Fibroblast of mammary gland (primary cell): ENCODE measurements at regions not wholly inside any gene's neighbourhood (a gene's known extent, or its start where the extent isn't known, plus 50 kb on each side); places are given as distances from the start of the nearest gene placed in this dataset.

Experiments
- DNase-seq: peaks from one replicate; pipeline ENCODE4 v3.0.0-alpha.2; 2010; ENCODE audit warnings: low read depth
- H3K4me3 ChIP-seq: 2 replicates; pipeline ENCODE4 v1.5.1; 2011; ENCODE audit warnings: low read depth, mild to moderate bottlenecking, low read length, moderate library complexity; ENCODE audit not compliant: control insufficient read depth
- TF ChIP-seq, protein P1 (sequence below): conservative IDR thresholded peaks from 2 replicates; pipeline ENCODE4 v1.5.1; 2011; ENCODE audit warnings: low read depth, low read length, inconsistent platforms; ENCODE audit not compliant: control insufficient read depth, insufficient read depth

DNA sequence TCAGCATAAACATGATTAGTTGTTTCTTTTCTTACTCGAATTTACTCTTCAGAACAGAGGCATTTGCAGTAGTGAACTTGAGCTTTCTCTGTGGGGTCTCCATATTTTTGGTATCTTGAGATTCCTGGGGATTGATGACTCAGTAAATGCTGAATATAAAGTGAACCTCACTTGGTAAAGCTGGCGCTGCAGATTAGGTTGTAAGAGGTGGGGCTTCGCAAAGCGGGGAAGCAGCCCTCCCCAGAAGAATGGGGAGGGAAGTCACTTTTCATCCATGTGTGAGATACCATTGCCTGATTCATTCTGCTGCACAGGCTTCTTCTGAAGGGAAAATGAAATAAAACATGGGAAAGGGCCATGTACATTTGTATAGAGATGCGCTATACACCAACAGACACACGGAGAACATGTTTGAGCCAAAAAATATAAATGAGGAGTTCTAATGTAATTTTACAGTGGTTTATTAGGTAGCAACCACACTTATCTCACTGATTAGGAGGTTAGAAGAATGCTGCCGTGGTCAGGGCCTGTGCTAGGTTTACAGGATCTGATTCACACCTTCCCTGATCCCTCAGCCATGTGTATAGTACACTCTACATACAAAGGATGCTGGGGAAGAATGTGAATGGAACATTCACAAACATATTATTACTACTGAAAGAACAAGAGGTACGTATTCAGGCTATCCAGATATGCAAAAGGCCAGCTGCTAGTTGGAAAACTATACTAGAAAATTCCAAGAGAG is 63.5 kb downstream of the DNTTIP2 start:
- H3K4me3 ChIP-seq = no peak overlapping the region
- DNase-seq = no peak
- TF ChIP-seq, protein P1, sequence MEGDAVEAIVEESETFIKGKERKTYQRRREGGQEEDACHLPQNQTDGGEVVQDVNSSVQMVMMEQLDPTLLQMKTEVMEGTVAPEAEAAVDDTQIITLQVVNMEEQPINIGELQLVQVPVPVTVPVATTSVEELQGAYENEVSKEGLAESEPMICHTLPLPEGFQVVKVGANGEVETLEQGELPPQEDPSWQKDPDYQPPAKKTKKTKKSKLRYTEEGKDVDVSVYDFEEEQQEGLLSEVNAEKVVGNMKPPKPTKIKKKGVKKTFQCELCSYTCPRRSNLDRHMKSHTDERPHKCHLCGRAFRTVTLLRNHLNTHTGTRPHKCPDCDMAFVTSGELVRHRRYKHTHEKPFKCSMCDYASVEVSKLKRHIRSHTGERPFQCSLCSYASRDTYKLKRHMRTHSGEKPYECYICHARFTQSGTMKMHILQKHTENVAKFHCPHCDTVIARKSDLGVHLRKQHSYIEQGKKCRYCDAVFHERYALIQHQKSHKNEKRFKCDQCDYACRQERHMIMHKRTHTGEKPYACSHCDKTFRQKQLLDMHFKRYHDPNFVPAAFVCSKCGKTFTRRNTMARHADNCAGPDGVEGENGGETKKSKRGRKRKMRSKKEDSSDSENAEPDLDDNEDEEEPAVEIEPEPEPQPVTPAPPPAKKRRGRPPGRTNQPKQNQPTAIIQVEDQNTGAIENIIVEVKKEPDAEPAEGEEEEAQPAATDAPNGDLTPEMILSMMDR = no peak

DNA sequence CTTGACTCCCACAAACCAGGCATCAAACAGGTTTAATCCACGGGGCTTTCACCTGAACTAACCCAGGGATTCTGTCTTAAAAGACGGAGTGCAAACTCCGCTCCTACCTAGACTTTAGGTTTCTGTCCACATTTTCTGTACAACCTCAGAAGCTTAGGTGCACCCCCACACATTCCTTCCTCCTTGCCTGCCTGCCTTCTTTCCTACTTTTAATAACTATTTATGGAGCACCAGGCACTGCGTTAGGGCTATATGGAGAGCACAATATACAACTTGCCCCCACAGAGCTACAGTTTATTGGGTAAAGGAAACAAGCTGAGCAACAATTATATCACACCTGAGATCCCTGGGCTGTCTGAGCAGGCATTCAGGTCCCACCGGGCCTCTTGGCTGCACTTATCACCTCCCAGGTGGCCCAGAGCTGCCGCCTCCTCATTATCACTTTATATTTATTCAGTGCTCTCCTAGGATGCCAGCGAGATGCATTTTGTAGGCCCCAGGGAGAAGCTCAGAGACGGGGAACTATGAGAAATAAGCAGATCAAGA is 64.1 kb downstream of the DNTTIP2 start:
- TF ChIP-seq, protein P1 = no peak
- DNase-seq = no peak
- no peak overlapping the region for H3K4me3 ChIP-seq

DNA sequence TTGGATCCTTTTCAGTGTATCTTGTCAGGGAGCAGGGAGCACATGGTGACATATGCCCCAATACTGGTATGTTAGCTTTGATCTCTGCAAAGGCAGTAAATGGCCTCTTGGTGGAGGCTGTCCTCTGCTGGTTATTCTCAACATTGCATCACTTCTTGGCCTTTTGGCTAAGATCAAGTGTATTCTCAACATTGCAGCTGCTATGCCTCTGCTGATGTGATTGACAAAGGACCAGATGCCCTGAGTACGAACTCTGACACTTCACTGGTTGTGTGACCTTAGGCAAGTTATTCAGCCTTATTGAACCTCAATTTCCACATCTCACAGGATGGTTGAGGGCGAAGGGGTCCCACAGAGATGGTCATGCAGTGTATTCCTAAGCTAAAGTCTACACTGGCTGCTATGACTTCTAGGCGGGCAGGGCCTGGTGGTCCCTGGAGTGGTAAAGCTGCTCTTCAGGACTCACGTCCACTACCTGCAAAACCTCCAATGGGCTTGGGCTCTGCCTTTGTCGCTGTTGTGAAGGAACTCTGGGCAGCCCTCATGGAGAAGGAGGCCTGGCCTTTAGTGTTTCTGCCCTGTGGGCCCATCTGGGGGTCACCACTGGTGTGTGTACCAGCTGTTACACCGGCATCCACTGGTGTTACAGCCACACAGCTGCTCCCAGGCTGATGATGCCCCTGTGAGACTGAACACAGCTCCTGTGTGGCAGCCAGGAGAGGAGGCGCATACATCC is 64.8 kb downstream of the DNTTIP2 start:
- DNase-seq = peak; percentile 88
- TF ChIP-seq, protein P1 = peak; percentile 100

DNA sequence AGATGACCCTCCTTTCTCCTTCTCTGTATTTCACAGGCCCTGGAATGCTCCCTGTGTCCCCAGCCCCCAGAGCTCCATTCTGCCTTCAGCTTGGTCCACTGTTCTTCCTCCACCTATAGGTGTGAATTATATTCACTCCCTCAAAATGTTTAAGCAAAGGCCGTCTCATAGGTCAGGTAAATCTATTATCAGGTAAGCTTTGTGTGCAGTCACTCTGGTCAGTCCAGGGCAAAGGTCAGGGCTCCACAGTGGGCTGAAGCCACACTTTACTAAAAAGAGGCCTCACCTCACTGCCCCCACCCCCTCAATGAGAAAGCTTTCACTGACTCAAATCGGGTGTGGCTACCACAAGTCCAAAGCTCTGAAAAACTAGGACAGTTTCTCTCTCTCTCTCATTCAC is 65.9 kb downstream of the DNTTIP2 start:
- peak; percentile 35 for DNase-seq
- no peak overlapping the region for H3K4me3 ChIP-seq
- TF ChIP-seq, protein P1 = peak; percentile 3

More for the DNA sequence above, 64.8 kb downstream of the DNTTIP2 start:
- H3K4me3 ChIP-seq = no peak overlapping the region

DNA sequence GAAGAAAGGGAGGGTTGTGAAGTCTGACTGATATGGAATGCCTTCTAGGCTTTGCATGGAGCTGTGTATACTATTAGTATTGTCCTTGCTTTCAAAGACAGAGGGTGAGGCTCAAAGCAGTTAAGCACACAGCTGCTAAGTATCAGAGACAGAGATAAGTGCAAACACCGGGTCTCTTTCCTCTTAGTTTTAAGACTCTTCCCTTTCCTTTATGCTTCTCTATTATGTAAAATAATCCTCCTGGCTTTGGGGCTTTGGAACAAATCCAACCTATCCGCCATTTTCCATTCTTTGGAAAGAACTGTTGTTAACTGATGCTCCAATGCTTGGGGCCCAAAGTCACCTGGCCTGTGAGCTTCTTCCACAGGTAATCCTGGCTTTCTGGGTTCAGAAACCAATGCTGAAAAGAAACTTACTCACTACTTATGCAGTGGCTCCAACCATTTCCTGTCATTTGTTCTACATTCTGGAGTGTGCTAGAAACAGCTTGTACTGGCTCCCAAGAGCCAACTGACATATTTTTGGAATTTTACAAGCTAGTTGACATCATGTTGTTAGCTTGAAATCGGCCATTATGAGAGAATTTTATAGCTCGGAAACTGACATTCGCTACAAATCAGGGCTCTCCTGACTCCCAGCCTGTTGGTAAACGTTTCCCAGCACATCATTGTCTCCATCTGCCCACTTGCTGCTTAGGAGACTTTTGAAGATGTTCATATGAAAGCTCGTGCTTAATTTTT is 67.5 kb downstream of the DNTTIP2 start:
- DNase-seq = peak; percentile 32
- TF ChIP-seq, protein P1 = no peak
- H3K4me3 ChIP-seq = no peak overlapping the region

DNA sequence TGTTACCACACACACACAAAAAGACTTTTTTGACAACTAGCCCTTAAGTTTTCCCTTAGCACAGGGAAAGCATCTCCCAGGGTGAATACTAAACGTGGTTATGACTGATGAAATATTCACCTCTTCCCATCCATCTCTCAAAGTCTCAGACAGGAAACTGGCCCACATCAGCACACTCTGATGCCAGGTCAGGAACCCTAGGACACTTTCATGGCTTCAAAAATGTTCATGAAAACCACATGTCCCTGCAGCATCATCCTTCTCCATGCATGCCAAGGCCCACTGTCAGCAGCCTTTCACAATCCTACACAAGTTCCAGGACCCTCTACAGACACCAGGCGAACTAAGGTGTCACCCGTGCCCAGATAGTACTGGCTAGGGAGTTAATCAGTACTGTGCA is 68.7 kb downstream of the DNTTIP2 start:
- TF ChIP-seq, protein P1 = no peak
- DNase-seq = peak; percentile 84
- no peak overlapping the region for H3K4me3 ChIP-seq
